Breast epithelium (tissue), 4 donors: ENCODE measurements at regions not wholly inside any gene's neighbourhood (a gene's known extent, or its start where the extent isn't known, plus 50 kb on each side); places are given as distances from the start of the nearest gene placed in this dataset.

Experiments used
- DNase-seq, 2 donors: peaks; one replicate each; pipeline ENCODE4 v3.0.0-alpha.2; 2019; ENCODE audit warnings: low spot score in 2 of 2
- H3K27ac ChIP-seq, 2 donors: fragments of 200-600 bp; sonication (generic) in 1 of 2; one replicate each; pipeline ENCODE4 v1.5.1; 2016 to 2019; ENCODE audit warnings: mild to moderate bottlenecking in 1 of 2
- H3K27me3 ChIP-seq, 2 donors: fragments of 200-600 bp; sonication (generic) in 1 of 2; one replicate each; pipeline versions ENCODE4 v1.5.1 to v1.6.0; 2017 to 2019; ENCODE audit warnings: control low read depth in 1 of 2, mild to moderate bottlenecking in 1 of 2
- H3K36me3 ChIP-seq: fragments of 200-600 bp; one replicate; pipeline ENCODE4 v1.5.1; 2019
- H3K4me1 ChIP-seq, 2 donors: fragments of 200-600 bp; sonication (generic); one replicate each; pipeline ENCODE4 v1.5.1; 2016 to 2019; ENCODE audit warnings: control low read depth in 1 of 2
- H3K4me3 ChIP-seq, 3 donors: fragments of 200-600 bp; sonication (generic); 1 replicate in 2 of 3; 2 replicates in 1 of 3; pipeline ENCODE4 v1.5.1; 2016 to 2019; ENCODE audit warnings: mild to moderate bottlenecking in 3 of 3, moderate library complexity in 2 of 3
- H3K9me3 ChIP-seq, 2 donors: fragments of 200-600 bp; sonication (generic) in 1 of 2; one replicate each; pipeline ENCODE4 v1.5.1; 2016 to 2019; ENCODE audit warnings: control low read depth in 1 of 2
- POLR2A ChIP-seq: fragments of 450-650 bp; IDR thresholded peaks from one replicate; pipeline ENCODE4 v1.6.1; 2016; ENCODE audit warnings: antibody characterized with exemption, mild to moderate bottlenecking, moderate library complexity
- POLR2AphosphoS5 ChIP-seq, 3 donors: sonication (generic); formaldehyde crosslinking; IDR thresholded peaks; one replicate each; pipeline ENCODE4 v1.6.1; 2017; ENCODE audit warnings: antibody characterized with exemption in 3 of 3
- intact Hi-C: fragments of 100-400 bp; cut with DNase I; formaldehyde crosslinking; loops from one replicate; pipeline ENCODE4 v1.15.1; 2023; ENCODE audit warnings: low total_unique reads
- TF ChIP-seq, protein P1 (sequence below), 3 donors: fragments of 450-650 bp; IDR thresholded peaks; one replicate each; pipeline ENCODE4 v1.5.1; 2016 to 2017; ENCODE audit warnings: antibody characterized with exemption in 3 of 3, mild to moderate bottlenecking in 3 of 3, moderate library complexity in 3 of 3

DNA sequence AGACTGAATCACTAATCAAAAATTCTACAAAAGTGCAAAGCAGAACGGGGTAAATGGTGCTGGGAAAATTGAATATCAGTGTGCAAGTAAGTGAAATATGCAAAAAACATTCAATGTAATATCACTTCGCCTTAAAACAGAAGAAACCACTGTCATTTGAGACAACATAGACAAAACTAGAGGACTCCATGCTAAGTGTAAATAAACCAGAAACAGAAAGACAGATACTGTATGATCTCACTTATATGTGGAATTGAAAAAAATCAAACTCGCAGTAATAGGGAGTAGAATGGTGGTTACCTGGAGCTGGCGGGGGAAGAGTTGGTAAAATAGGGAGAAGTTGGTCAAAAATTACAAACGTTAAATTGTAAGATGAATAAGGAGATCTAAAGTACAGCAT lies 1420.0 kb upstream of the CDH2 start:
- H3K36me3 ChIP-seq, result no peaks in the 10 kb centered on the region
- intact Hi-C loops, result no loop called here
- H3K4me3 ChIP-seq, result no peak overlapping the region
- TF ChIP-seq POLR2A, result no peak
- no peak for TF ChIP-seq POLR2AphosphoS5 (IDR thresholded peaks at IDR 0.05)
- TF ChIP-seq, protein P1, sequence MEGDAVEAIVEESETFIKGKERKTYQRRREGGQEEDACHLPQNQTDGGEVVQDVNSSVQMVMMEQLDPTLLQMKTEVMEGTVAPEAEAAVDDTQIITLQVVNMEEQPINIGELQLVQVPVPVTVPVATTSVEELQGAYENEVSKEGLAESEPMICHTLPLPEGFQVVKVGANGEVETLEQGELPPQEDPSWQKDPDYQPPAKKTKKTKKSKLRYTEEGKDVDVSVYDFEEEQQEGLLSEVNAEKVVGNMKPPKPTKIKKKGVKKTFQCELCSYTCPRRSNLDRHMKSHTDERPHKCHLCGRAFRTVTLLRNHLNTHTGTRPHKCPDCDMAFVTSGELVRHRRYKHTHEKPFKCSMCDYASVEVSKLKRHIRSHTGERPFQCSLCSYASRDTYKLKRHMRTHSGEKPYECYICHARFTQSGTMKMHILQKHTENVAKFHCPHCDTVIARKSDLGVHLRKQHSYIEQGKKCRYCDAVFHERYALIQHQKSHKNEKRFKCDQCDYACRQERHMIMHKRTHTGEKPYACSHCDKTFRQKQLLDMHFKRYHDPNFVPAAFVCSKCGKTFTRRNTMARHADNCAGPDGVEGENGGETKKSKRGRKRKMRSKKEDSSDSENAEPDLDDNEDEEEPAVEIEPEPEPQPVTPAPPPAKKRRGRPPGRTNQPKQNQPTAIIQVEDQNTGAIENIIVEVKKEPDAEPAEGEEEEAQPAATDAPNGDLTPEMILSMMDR (IDR thresholded peaks at IDR 0.05), result no peak
- no peaks in the 10 kb centered on the region for H3K9me3 ChIP-seq
- H3K27ac ChIP-seq, result no peak overlapping the region
- no peak for DNase-seq
- no peaks in the 10 kb centered on the region for H3K4me1 ChIP-seq
- H3K27me3 ChIP-seq, result no peaks in the 10 kb centered on the region

DNA sequence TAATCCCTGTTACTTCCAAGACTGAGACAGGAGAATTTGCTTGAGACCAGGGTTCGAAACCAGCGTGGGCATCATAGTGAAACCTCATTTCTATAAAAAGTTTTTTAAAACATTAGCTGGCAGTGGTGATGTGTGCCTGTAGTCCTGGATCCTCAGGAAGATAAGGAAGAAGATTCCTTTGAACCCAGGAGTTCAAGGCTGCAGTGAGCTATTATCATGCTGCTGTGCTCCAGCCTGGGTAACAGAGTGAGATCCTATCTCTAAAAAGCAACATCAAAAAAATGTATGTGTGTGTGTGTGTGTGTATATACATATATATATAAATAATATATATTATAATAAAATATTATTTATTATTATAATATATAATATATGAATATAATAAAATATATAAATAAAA lies 1417.6 kb upstream of the CDH2 start:
- TF ChIP-seq POLR2A (no peak), POLR2AphosphoS5 (IDR thresholded peaks at IDR 0.05) (no peak)
- TF ChIP-seq, protein P1 (IDR thresholded peaks at IDR 0.05), result no peak
- no peaks in the 10 kb centered on the region for H3K36me3 ChIP-seq
- DNase-seq, result no peak
- H3K27me3 ChIP-seq, result no peaks in the 10 kb centered on the region
- no peak overlapping the region for H3K4me3 ChIP-seq
- H3K4me1 ChIP-seq, result no peaks in the 10 kb centered on the region
- no peaks in the 10 kb centered on the region for H3K9me3 ChIP-seq
- H3K27ac ChIP-seq, result no peak overlapping the region
- intact Hi-C loops, result no loop called here

DNA sequence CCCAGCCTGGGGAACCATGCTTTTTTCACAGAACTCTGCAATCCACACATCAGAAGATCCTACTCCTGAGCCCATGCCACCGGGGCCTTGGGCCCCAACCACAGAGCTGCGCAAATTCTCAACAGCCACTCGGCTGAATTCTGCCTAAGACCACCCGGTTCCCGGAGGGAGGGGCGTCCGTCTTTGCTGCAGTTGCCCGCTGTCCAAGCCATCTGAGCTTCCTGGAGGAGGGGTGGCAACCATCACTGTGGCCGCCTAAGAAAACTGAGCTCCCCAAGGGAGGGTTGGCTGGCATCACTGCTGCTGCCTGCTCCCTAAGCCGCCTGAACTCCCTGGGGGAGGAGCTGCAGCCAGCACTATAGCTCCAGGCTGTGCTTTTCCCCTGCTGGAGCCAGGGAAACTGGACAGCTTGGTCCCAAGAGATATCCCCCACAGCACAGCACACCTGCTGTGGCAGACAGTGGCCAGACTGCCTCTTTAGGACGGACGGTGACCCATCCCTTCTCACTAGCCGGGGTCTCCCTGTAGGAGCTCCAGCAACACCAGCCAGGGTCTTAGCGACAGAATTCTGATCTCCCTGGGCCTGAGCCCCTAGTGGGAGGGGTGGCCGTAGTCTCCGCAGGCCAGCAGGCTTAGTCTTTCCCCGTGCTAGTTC lies 1411.6 kb upstream of the CDH2 start:
- DNase-seq, result no peak
- Histone ChIP-seq H3K27ac (no peak overlapping the region), H3K4me3 (no peak overlapping the region), H3K27me3 (no peaks in the 10 kb centered on the region), H3K9me3 (peaks cover 0 to 11% of the 10 kb centered on the region in 2 donors), H3K36me3 (no peaks in the 10 kb centered on the region), H3K4me1 (no peaks in the 10 kb centered on the region)
- no peak for TF ChIP-seq POLR2AphosphoS5 (IDR thresholded peaks at IDR 0.05)
- TF ChIP-seq POLR2A, result no peak
- TF ChIP-seq, protein P1 (IDR thresholded peaks at IDR 0.05), result no peak
- intact Hi-C loops, result no loop called here

DNA sequence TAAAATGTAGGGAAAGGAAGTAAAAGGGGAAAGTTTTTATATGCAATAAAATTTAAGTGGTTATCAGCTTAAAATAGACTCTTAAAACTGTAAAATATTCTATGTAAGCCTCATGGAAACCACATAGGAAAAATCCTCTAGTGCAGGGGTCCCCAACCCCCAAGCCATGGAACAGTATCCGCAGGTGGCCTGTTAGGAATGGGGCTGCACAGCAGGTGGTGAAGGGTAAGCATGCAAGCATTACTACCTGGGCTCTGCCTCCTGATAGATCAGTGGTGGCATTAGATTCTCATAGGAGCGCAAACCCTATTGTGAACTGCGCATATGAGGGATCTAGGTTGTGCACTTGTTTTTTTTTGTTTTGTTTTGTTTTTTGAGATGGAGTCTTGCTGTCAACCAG lies 1409.3 kb upstream of the CDH2 start:
- H3K4me1 ChIP-seq, result no peaks in the 10 kb centered on the region
- H3K4me3 ChIP-seq, result no peak overlapping the region
- no peaks in the 10 kb centered on the region for H3K27me3 ChIP-seq
- intact Hi-C loops, result no loop called here
- TF ChIP-seq, protein P1 (IDR thresholded peaks at IDR 0.05), result no peak
- TF ChIP-seq POLR2AphosphoS5 (IDR thresholded peaks at IDR 0.05) (no peak), POLR2A (no peak)
- no peak for DNase-seq
- H3K9me3 ChIP-seq, result peaks cover 0 to 11% of the 10 kb centered on the region in 2 donors
- H3K36me3 ChIP-seq, result no peaks in the 10 kb centered on the region
- H3K27ac ChIP-seq, result no peak overlapping the region

DNA sequence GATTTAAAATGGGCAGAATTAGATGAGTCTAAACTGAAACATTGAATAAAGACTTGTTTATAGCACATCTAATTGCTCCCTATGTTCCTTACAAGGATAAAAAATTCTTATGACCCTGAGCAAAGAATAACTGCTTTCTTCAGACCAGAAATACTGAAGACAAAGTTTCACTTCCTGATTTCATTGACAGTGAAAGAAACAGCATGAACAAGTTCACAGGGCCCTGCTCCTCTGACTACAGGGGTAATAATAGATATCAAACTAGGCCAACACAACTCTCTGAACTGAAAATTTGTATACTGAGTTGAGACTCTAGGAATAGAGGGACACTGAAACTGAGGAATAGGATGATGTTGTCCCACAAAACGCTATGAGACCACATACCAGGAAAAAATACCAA lies 1383.3 kb upstream of the CDH2 start:
- TF ChIP-seq POLR2AphosphoS5 (IDR thresholded peaks at IDR 0.05), result no peak
- TF ChIP-seq, protein P1 (IDR thresholded peaks at IDR 0.05), result no peak
- no peak for TF ChIP-seq POLR2A
- H3K4me1 ChIP-seq, result no peaks in the 10 kb centered on the region

More for the DNA sequence above, 1383.3 kb upstream of the CDH2 start:
- no peaks in the 10 kb centered on the region for H3K9me3 ChIP-seq
- DNase-seq, result no peak
- H3K27ac ChIP-seq, result no peak overlapping the region
- intact Hi-C loops, result no loop called here
- H3K27me3 ChIP-seq, result no peaks in the 10 kb centered on the region
- no peaks in the 10 kb centered on the region for H3K36me3 ChIP-seq
- H3K4me3 ChIP-seq, result no peak overlapping the region
